ENCODE measurements at regions not wholly inside any gene's neighbourhood (a gene's known extent, or its start where the extent isn't known, plus 50 kb on each side); places are given as distances from the start of the nearest gene placed in this dataset.

- TF ChIP-seq CTCF (IDR thresholded peaks at IDR 0.05; ENCODE audit: low read depth, low read length): no peak
- Histone ChIP-seq H3K27ac (no peak overlapping the region), H3K27me3 (ENCODE audit: insufficient read depth, low read depth, severe bottlenecking) (peaks cover 19% of the 10 kb centered on the region), H3K4me3 (ENCODE audit: low read depth, low read length) (no peak overlapping the region), H3K9me3 (ENCODE audit: severe bottlenecking) (peaks cover 2% of the 10 kb centered on the region), H3K36me3 (no peaks in the 10 kb centered on the region)
- no peak for DNase-seq
Measured at GRCh38 chr1:209059376-209059775, 524.1 kb upstream of the CAMK1G start.

DNA sequence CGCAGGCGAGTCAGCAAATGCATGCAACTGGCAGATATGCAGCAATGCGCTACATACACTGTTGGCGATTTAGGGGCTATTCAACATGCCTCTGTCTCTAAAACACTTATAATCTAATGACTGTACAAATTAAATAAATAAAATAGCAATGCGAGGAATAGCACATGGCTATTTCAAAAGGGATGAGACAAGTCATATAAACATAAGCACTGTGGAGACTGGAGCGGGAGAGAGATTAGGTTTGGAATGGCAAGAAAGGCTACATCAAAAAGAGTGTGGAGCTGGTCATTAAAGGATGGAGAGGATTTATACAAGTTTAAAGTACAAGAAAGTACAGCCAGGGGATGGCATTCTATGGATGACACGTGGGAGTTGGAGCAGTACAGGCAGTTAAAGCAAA is 523.5 kb upstream of the CAMK1G start:
- DNase-seq: no peak
- Histone ChIP-seq H3K27ac (no peak overlapping the region), H3K9me3 (ENCODE audit: severe bottlenecking) (peaks cover 2% of the 10 kb centered on the region), H3K27me3 (ENCODE audit: insufficient read depth, low read depth, severe bottlenecking) (peaks cover 24% of the 10 kb centered on the region), H3K36me3 (no peaks in the 10 kb centered on the region), H3K4me3 (ENCODE audit: low read depth, low read length) (no peak overlapping the region)
- no peak for TF ChIP-seq CTCF (IDR thresholded peaks at IDR 0.05; ENCODE audit: low read depth, low read length)

DNA sequence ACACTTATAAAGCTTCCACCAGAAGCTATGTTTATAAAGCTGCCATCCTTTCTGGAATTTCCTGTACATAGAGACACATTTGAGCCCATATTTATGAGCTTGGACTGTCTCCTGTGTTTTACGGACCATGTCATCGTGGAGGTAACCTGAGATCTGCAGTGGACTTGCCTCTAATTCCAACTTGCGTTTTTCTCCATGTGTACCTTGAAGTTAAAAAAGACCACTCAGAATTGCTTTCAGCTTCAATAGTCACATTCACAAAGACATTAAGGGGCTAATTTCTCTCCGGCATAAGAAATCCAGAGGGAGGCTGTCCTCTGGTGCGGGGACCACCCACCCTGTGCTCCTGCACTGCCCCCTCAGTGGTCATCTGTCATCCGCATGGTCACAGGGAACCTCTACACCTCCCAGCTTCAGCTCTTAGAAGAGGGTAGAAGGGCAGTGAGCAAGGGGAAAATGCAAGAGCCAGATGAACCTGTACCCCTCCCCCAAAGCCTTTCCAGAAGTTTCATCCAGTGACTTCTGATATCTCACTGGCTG is 521.4 kb upstream of the CAMK1G start:
- H3K36me3 ChIP-seq: no peaks in the 10 kb centered on the region
- no peak overlapping the region for H3K27ac ChIP-seq
- TF ChIP-seq CTCF (IDR thresholded peaks at IDR 0.05; ENCODE audit: low read depth, low read length): no peak
- no peak for DNase-seq
- H3K27me3 ChIP-seq (ENCODE audit: insufficient read depth, low read depth, severe bottlenecking): peaks cover 25% of the 10 kb centered on the region
- no peak overlapping the region for H3K4me3 ChIP-seq (ENCODE audit: low read depth, low read length)
- no peaks in the 10 kb centered on the region for H3K9me3 ChIP-seq (ENCODE audit: severe bottlenecking)

- H3K4me3 ChIP-seq (ENCODE audit: low read depth, low read length): no peak overlapping the region
- TF ChIP-seq CTCF (IDR thresholded peaks at IDR 0.05; ENCODE audit: low read depth, low read length): no peak
- H3K27ac ChIP-seq: no peak overlapping the region
- peaks cover 25% of the 10 kb centered on the region for H3K27me3 ChIP-seq (ENCODE audit: insufficient read depth, low read depth, severe bottlenecking)
- DNase-seq: no peak
- H3K9me3 ChIP-seq (ENCODE audit: severe bottlenecking): no peaks in the 10 kb centered on the region
- no peaks in the 10 kb centered on the region for H3K36me3 ChIP-seq
Measured at GRCh38 chr1:209062863-209063262, 520.7 kb upstream of the CAMK1G start.

DNA sequence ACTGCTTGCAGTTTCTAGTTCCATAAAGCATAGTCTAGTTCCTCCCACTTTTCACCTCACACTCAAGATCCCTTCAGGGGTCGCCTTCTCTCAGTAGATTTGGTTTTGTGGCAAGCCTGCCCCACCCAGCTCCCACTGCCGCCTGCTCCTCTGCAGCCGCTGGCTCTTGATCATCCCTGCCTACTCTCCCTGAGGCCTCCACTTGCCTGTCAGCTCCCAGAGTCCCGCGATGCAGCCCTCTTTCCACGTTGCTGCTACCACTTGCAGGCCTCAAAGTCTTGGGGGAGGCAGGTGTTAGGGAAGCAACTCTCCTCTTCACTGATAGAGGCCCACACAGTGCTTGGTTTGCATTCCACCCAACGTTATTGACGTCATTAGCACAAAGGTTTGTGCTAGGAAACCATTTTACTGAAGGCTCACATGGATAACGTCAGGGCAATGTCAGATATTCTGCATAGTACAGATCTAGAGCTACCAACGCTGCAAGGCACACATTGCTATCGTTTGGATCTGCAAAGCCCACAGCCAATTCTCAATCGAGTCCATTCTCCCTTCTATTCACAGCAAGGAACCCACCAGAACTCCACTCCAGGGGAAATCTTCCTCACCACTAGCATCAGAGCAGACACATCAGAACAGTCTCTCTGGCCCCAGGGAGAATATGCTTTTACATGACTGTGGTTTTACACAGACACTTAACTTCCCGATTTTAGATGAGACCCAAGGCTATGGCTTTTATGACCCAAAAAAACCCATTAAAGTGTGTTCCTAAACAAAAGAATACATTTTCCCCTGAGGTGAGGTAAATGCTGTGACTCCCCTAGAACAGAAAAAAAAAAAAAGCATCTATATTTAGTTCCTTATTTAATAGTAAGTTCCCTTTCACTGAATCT is 519.5 kb upstream of the CAMK1G start:
- Histone ChIP-seq H3K27me3 (ENCODE audit: insufficient read depth, low read depth, severe bottlenecking) (peaks cover 25% of the 10 kb centered on the region), H3K9me3 (ENCODE audit: severe bottlenecking) (no peaks in the 10 kb centered on the region), H3K27ac (no peak overlapping the region), H3K4me3 (ENCODE audit: low read depth, low read length) (no peak overlapping the region), H3K36me3 (no peaks in the 10 kb centered on the region)
- TF ChIP-seq CTCF (IDR thresholded peaks at IDR 0.05; ENCODE audit: low read depth, low read length): no peak
- no peak for DNase-seq

Measured in WERI-Rb-1 (cell line).